GM12892 (cell line): ENCODE measurements at regions not wholly inside any gene's neighbourhood (a gene's known extent, or its start where the extent isn't known, plus 50 kb on each side); places are given as distances from the start of the nearest gene placed in this dataset.

Experiments
- DNase-seq: peaks from one replicate; pipeline ENCODE4 v3.0.0; 2011; ENCODE audit not compliant: insufficient read length
- FAIRE-seq: peaks from 2 replicates; lab custom pipeline; 2011; peaks lifted over from hg19 to GRCh38; lab: Jason Lieb, UNC
- POLR2A ChIP-seq: IDR thresholded peaks from 2 replicates; pipeline ENCODE4 v1.6.1; 2011; ENCODE audit warnings: low read depth, low read length, control low read depth
- POLR2AphosphoS5 ChIP-seq: IDR thresholded peaks from 2 replicates; pipeline ENCODE4 v1.6.1; 2011; ENCODE audit warnings: low read depth, low read length, control low read depth
- TAF1 ChIP-seq: IDR thresholded peaks from 2 replicates; pipeline ENCODE4 v1.6.1; 2011; ENCODE audit warnings: low read depth, mild to moderate bottlenecking, control low read depth, low read length, borderline replicate concordance

- TF ChIP-seq TAF1, result no peak
- no peak for TF ChIP-seq POLR2AphosphoS5
- no peak for TF ChIP-seq POLR2A
- DNase-seq (no peak), FAIRE-seq (no peak)
Observed at GRCh38 chr4:141447761-141448160, 188.6 kb upstream of the IL15 start.

- no peak for DNase-seq
- FAIRE-seq, result no peak
- no peak for TF ChIP-seq POLR2AphosphoS5
- TF ChIP-seq TAF1, result no peak
- no peak for TF ChIP-seq POLR2A
Observed at GRCh38 chr4:141448490-141448889, 187.9 kb upstream of the IL15 start.

GRCh38 chr4:141449927-141450326 lies 186.5 kb upstream of the IL15 start:
- no peak for TF ChIP-seq POLR2A
- TF ChIP-seq TAF1, result no peak
- TF ChIP-seq POLR2AphosphoS5, result no peak
- FAIRE-seq (no peak), DNase-seq (no peak)

GRCh38 chr4:141455651-141456050 lies 180.7 kb upstream of the IL15 start:
- DNase-seq (no peak), FAIRE-seq (no peak)
- TF ChIP-seq POLR2AphosphoS5 (no peak), TAF1 (no peak), POLR2A (no peak)

GRCh38 chr4:141457653-141458052 lies 178.7 kb upstream of the IL15 start:
- no peak for DNase-seq
- FAIRE-seq, result no peak
- TF ChIP-seq POLR2A, result no peak
- TF ChIP-seq POLR2AphosphoS5, result no peak
- TF ChIP-seq TAF1, result no peak

- no peak for TF ChIP-seq POLR2AphosphoS5
- TF ChIP-seq POLR2A, result no peak
- TF ChIP-seq TAF1, result no peak
- no peak for DNase-seq
- FAIRE-seq, result no peak
Observed at GRCh38 chr4:141458501-141458900, 177.9 kb upstream of the IL15 start.

- FAIRE-seq (no peak), DNase-seq (no peak)
- no peak for TF ChIP-seq TAF1
- TF ChIP-seq POLR2AphosphoS5, result no peak
- no peak for TF ChIP-seq POLR2A
Observed at GRCh38 chr4:141459020-141459419, 177.4 kb upstream of the IL15 start.

GRCh38 chr4:141462361-141462760 lies 174.0 kb upstream of the IL15 start:
- no peak for FAIRE-seq

GRCh38 chr4:141463678-141464077 lies 172.7 kb upstream of the IL15 start:
- no peak for FAIRE-seq
- DNase-seq, result no peak
- TF ChIP-seq POLR2A (no peak), TAF1 (no peak), POLR2AphosphoS5 (no peak)

More at GRCh38 chr4:141462361-141462760, 174.0 kb upstream of the IL15 start:
- TF ChIP-seq TAF1 (no peak), POLR2AphosphoS5 (no peak), POLR2A (no peak)
- no peak for DNase-seq

- no peak for DNase-seq
- TF ChIP-seq POLR2A (no peak), POLR2AphosphoS5 (no peak), TAF1 (no peak)
- no peak for FAIRE-seq
Observed at GRCh38 chr4:141464366-141464765, 172.0 kb upstream of the IL15 start.

- FAIRE-seq (no peak), DNase-seq (no peak)
- no peak for TF ChIP-seq TAF1
Observed at GRCh38 chr4:141465171-141465570, 171.2 kb upstream of the IL15 start.

- TF ChIP-seq POLR2AphosphoS5 (no peak), POLR2A (no peak), TAF1 (no peak)
- FAIRE-seq, result no peak
- no peak for DNase-seq
Observed at GRCh38 chr4:141467225-141467624, 169.2 kb upstream of the IL15 start.

- no peak for DNase-seq
- FAIRE-seq, result no peak
Observed at GRCh38 chr4:141469392-141469791, 167.0 kb upstream of the IL15 start.

More at GRCh38 chr4:141469392-141469791, 167.0 kb upstream of the IL15 start:
- TF ChIP-seq POLR2AphosphoS5 (no peak), POLR2A (no peak), TAF1 (no peak)
